IPS-20b (cell line): ENCODE measurements at regions not wholly inside any gene's neighbourhood (a gene's known extent, or its start where the extent isn't known, plus 50 kb on each side); places are given as distances from the start of the nearest gene placed in this dataset.
"Not testable (repeated sequence)": the region's sequence is repeated elsewhere in the genome, so short reads cannot be mapped to it uniquely, and the experiment has no call there.

Source experiments
- H3K27ac ChIP-seq: one replicate; pipeline ENCODE4 v1.5.1; 2013; ENCODE audit warnings: low read length
- H3K27me3 ChIP-seq: 2 replicates; pipeline ENCODE4 v1.6.1; 2013; ENCODE audit warnings: mild to moderate bottlenecking, low read length, inconsistent platforms; ENCODE audit not compliant: insufficient read depth
- H3K36me3 ChIP-seq: 2 replicates; pipeline ENCODE4 v1.6.1; 2013; ENCODE audit warnings: low read depth, mild to moderate bottlenecking, inconsistent platforms, low read length, moderate library complexity; ENCODE audit not compliant: insufficient read depth
- H3K4me1 ChIP-seq: 2 replicates; pipeline ENCODE4 v1.6.1; 2013; ENCODE audit warnings: mild to moderate bottlenecking, control low read depth, inconsistent platforms, low read length, moderate library complexity; ENCODE audit not compliant: insufficient read depth
- H3K4me3 ChIP-seq: 2 replicates; pipeline ENCODE4 v1.5.1; 2013; ENCODE audit warnings: mild to moderate bottlenecking, low read length, inconsistent platforms
- H3K9ac ChIP-seq: 2 replicates; pipeline ENCODE4 v1.6.1; 2013; ENCODE audit warnings: low read depth, mild to moderate bottlenecking, inconsistent platforms, low read length, moderate library complexity
- H3K9me3 ChIP-seq: 2 replicates; pipeline ENCODE4 v1.6.1; 2013; ENCODE audit warnings: mild to moderate bottlenecking, low read depth, low read length, inconsistent platforms; ENCODE audit not compliant: insufficient read depth

GRCh38 chrX:128848374-128848773, 674.9 kb downstream of the SMARCA1 start:
- Histone ChIP-seq H3K4me3 (no peak overlapping the region), H3K9me3 (no peaks in the 10 kb centered on the region), H3K36me3 (no peaks in the 10 kb centered on the region), H3K9ac (no peak overlapping the region), H3K4me1 (no peaks in the 10 kb centered on the region), H3K27ac (no peak overlapping the region), H3K27me3 (no peaks in the 10 kb centered on the region)

- no peak overlapping the region for H3K27ac ChIP-seq
- H3K4me1 ChIP-seq: no peaks in the 10 kb centered on the region
- no peaks in the 10 kb centered on the region for H3K27me3 ChIP-seq
- no peak overlapping the region for H3K4me3 ChIP-seq
- H3K9me3 ChIP-seq: no peaks in the 10 kb centered on the region
- H3K9ac ChIP-seq: no peak overlapping the region
- no peaks in the 10 kb centered on the region for H3K36me3 ChIP-seq
Measured at GRCh38 chrX:128846385-128846784, 676.9 kb downstream of the SMARCA1 start.

- no peaks in the 10 kb centered on the region for H3K36me3 ChIP-seq
- H3K4me1 ChIP-seq: no peaks in the 10 kb centered on the region
- H3K27me3 ChIP-seq: no peaks in the 10 kb centered on the region
- H3K27ac ChIP-seq: no peak overlapping the region
- H3K4me3 ChIP-seq: no peak overlapping the region
- no peak overlapping the region for H3K9ac ChIP-seq
- no peaks in the 10 kb centered on the region for H3K9me3 ChIP-seq
Measured at GRCh38 chrX:128818690-128819089, 704.6 kb downstream of the SMARCA1 start.

- no peaks in the 10 kb centered on the region for H3K27me3 ChIP-seq
- H3K36me3 ChIP-seq: no peaks in the 10 kb centered on the region
- no peaks in the 10 kb centered on the region for H3K4me1 ChIP-seq
Measured at GRCh38 chrX:128816919-128817318, 706.4 kb downstream of the SMARCA1 start.

GRCh38 chrX:128807367-128807766, 715.9 kb downstream of the SMARCA1 start:
- no peaks in the 10 kb centered on the region for H3K27me3 ChIP-seq
- no peak overlapping the region for H3K4me3 ChIP-seq
- H3K36me3 ChIP-seq: no peaks in the 10 kb centered on the region
- H3K9ac ChIP-seq: no peak overlapping the region
- H3K9me3 ChIP-seq: peaks cover 15% of the 10 kb centered on the region
- H3K27ac ChIP-seq: no peak overlapping the region
- no peaks in the 10 kb centered on the region for H3K4me1 ChIP-seq

More at GRCh38 chrX:128816919-128817318, 706.4 kb downstream of the SMARCA1 start:
- H3K4me3 ChIP-seq: no peak overlapping the region
- H3K9ac ChIP-seq: no peak overlapping the region
- H3K9me3 ChIP-seq: no peaks in the 10 kb centered on the region
- no peak overlapping the region for H3K27ac ChIP-seq

GRCh38 chrX:128805236-128805635, 718.1 kb downstream of the SMARCA1 start:
- no peaks in the 10 kb centered on the region for H3K27me3 ChIP-seq
- peaks cover 15% of the 10 kb centered on the region for H3K9me3 ChIP-seq
- H3K9ac ChIP-seq: no peak overlapping the region
- H3K36me3 ChIP-seq: no peaks in the 10 kb centered on the region
- no peaks in the 10 kb centered on the region for H3K4me1 ChIP-seq
- no peak overlapping the region for H3K27ac ChIP-seq
- H3K4me3 ChIP-seq: no peak overlapping the region

- H3K27me3 ChIP-seq: no peaks in the 10 kb centered on the region
- H3K36me3 ChIP-seq: no peaks in the 10 kb centered on the region
- H3K27ac ChIP-seq: no peak overlapping the region
- no peak overlapping the region for H3K9ac ChIP-seq
- no peaks in the 10 kb centered on the region for H3K4me1 ChIP-seq
- no peak overlapping the region for H3K4me3 ChIP-seq
- H3K9me3 ChIP-seq: peaks cover 15% of the 10 kb centered on the region
Measured at GRCh38 chrX:128804828-128805227, 718.5 kb downstream of the SMARCA1 start.

GRCh38 chrX:128800138-128800537, 723.2 kb downstream of the SMARCA1 start:
- no peaks in the 10 kb centered on the region for H3K27me3 ChIP-seq
- H3K36me3 ChIP-seq: no peaks in the 10 kb centered on the region
- H3K27ac ChIP-seq: no peak overlapping the region
- H3K4me1 ChIP-seq: no peaks in the 10 kb centered on the region
- no peak overlapping the region for H3K4me3 ChIP-seq
- H3K9me3 ChIP-seq: no peaks in the 10 kb centered on the region
- no peak overlapping the region for H3K9ac ChIP-seq

GRCh38 chrX:128783139-128783538, 730.9 kb upstream of the ACTRT1 start:
- H3K4me3 ChIP-seq, H3K27me3 ChIP-seq, H3K27ac ChIP-seq, H3K36me3 ChIP-seq, H3K9ac ChIP-seq, H3K9me3 ChIP-seq, H3K4me1 ChIP-seq: not testable (repeated sequence)

- Histone ChIP-seq H3K27ac (no peak overlapping the region), H3K4me1 (no peaks in the 10 kb centered on the region), H3K27me3 (no peaks in the 10 kb centered on the region), H3K36me3 (no peaks in the 10 kb centered on the region), H3K9me3 (no peaks in the 10 kb centered on the region), H3K4me3 (no peak overlapping the region), H3K9ac (no peak overlapping the region)
Measured at GRCh38 chrX:128781506-128781905, 729.3 kb upstream of the ACTRT1 start.

GRCh38 chrX:128780934-128781333, 728.7 kb upstream of the ACTRT1 start:
- H3K4me1 ChIP-seq: no peaks in the 10 kb centered on the region
- H3K9me3 ChIP-seq: no peaks in the 10 kb centered on the region
- H3K27me3 ChIP-seq: no peaks in the 10 kb centered on the region
- H3K4me3 ChIP-seq: no peak overlapping the region
- no peaks in the 10 kb centered on the region for H3K36me3 ChIP-seq
- H3K9ac ChIP-seq: no peak overlapping the region
- no peak overlapping the region for H3K27ac ChIP-seq

- H3K4me1 ChIP-seq: no peaks in the 10 kb centered on the region
- no peaks in the 10 kb centered on the region for H3K27me3 ChIP-seq
- no peak overlapping the region for H3K4me3 ChIP-seq
- no peaks in the 10 kb centered on the region for H3K36me3 ChIP-seq
- no peak overlapping the region for H3K27ac ChIP-seq
- H3K9me3 ChIP-seq: peaks cover 7% of the 10 kb centered on the region; the same call in 1 of the 2 replicates
- no peak overlapping the region for H3K9ac ChIP-seq
Measured at GRCh38 chrX:128769495-128769894, 717.3 kb upstream of the ACTRT1 start.

- Histone ChIP-seq H3K4me1 (no peaks in the 10 kb centered on the region), H3K27ac (no peak overlapping the region), H3K9ac (no peak overlapping the region), H3K27me3 (no peaks in the 10 kb centered on the region), H3K9me3 (no peaks in the 10 kb centered on the region), H3K4me3 (no peak overlapping the region), H3K36me3 (no peaks in the 10 kb centered on the region)
Measured at GRCh38 chrX:128759745-128760144, 707.5 kb upstream of the ACTRT1 start.
